ENCODE measurements at regions not wholly inside any gene's neighbourhood (a gene's known extent, or its start where the extent isn't known, plus 50 kb on each side); places are given as distances from the start of the nearest gene placed in this dataset.

- intact Hi-C loops (cut with micrococcal nuclease), result no loop called here
- DNase-seq (no peak), ATAC-seq (no peak)
- BruUV-seq (replicated peaks), result no TSS peak
- no peaks in the 10 kb centered on the region for H3K9me2 ChIP-seq (replicated peaks; ENCODE audit: low read length)
- H3K9me3 ChIP-seq (ENCODE audit: low read length), result no peaks in the 10 kb centered on the region
- H2AFZ ChIP-seq (ENCODE audit: low read length), result no peak overlapping the region
- no peak overlapping the region for H3K4me3 ChIP-seq (ENCODE audit: low read length)
- H4K20me1 ChIP-seq (ENCODE audit: low read length), result no peaks in the 10 kb centered on the region
- H3K4me2 ChIP-seq (ENCODE audit: low read length), result no peak overlapping the region
- no peaks in the 10 kb centered on the region for H3K27me3 ChIP-seq (ENCODE audit: low read length)
- no peak overlapping the region for H3K9ac ChIP-seq (ENCODE audit: low read length)
- ChIA-PET POLR2A (ENCODE audit: unreplicated experiment) (no interaction called here), CTCF (no interaction called here)
- H3K27ac ChIP-seq (ENCODE audit: low read length), result no peak overlapping the region
- H3K79me2 ChIP-seq (ENCODE audit: low read length), result no peaks in the 10 kb centered on the region
- TF ChIP-seq EZH2 (IDR thresholded peaks at IDR 0.05; ENCODE audit: low read length, unreplicated experiment) (no peak), CTCF (conservative IDR thresholded peaks at IDR 0.05; ENCODE audit: low read depth, low read length) (no peak), EZH2phosphoT487 (IDR thresholded peaks at IDR 0.05; ENCODE audit: borderline replicate concordance, low read length) (no peak)
- H3F3A ChIP-seq (ENCODE audit: low read length, unreplicated experiment), result no peaks in the 10 kb centered on the region
- H3K4me1 ChIP-seq (ENCODE audit: insufficient read depth, low read length), result no peaks in the 10 kb centered on the region
- no peaks in the 10 kb centered on the region for H3K36me3 ChIP-seq (ENCODE audit: low read depth, low read length)
Measured at GRCh38 chr18:51647942-51648341, 450.5 kb upstream of the MEX3C start.

GRCh38 chr18:51649796-51650195 lies 452.3 kb upstream of the MEX3C start:
- Histone ChIP-seq H3K79me2 (ENCODE audit: low read length) (no peaks in the 10 kb centered on the region), H2AFZ (ENCODE audit: low read length) (no peak overlapping the region), H3K27ac (ENCODE audit: low read length) (no peak overlapping the region), H3F3A (ENCODE audit: low read length, unreplicated experiment) (no peaks in the 10 kb centered on the region), H3K9me2 (replicated peaks; ENCODE audit: low read length) (no peaks in the 10 kb centered on the region), H3K9ac (ENCODE audit: low read length) (no peak overlapping the region), H3K9me3 (ENCODE audit: low read length) (no peaks in the 10 kb centered on the region), H4K20me1 (ENCODE audit: low read length) (no peaks in the 10 kb centered on the region), H3K4me3 (ENCODE audit: low read length) (no peak overlapping the region), H3K27me3 (ENCODE audit: low read length) (no peaks in the 10 kb centered on the region), H3K4me2 (ENCODE audit: low read length) (no peak overlapping the region), H3K4me1 (ENCODE audit: insufficient read depth, low read length) (no peaks in the 10 kb centered on the region), H3K36me3 (ENCODE audit: low read depth, low read length) (no peaks in the 10 kb centered on the region)
- TF ChIP-seq EZH2phosphoT487 (IDR thresholded peaks at IDR 0.05; ENCODE audit: borderline replicate concordance, low read length), result no peak
- no peak for TF ChIP-seq CTCF (conservative IDR thresholded peaks at IDR 0.05; ENCODE audit: low read depth, low read length)
- no peak for TF ChIP-seq EZH2 (IDR thresholded peaks at IDR 0.05; ENCODE audit: low read length, unreplicated experiment)
- ATAC-seq (no peak), DNase-seq (no peak)
- CTCF ChIA-PET, result no interaction called here
- no TSS peak for BruUV-seq (replicated peaks)
- POLR2A ChIA-PET (ENCODE audit: unreplicated experiment), result no interaction called here
- intact Hi-C loops (cut with micrococcal nuclease), result no loop called here

GRCh38 chr18:51651761-51652160 lies 454.3 kb upstream of the MEX3C start:
- intact Hi-C loops (cut with micrococcal nuclease), result no loop called here
- H3K36me3 ChIP-seq (ENCODE audit: low read depth, low read length), result no peaks in the 10 kb centered on the region
- no peaks in the 10 kb centered on the region for H4K20me1 ChIP-seq (ENCODE audit: low read length)
- ATAC-seq (no peak), DNase-seq (no peak)
- no peak overlapping the region for H3K4me2 ChIP-seq (ENCODE audit: low read length)
- no peaks in the 10 kb centered on the region for H3F3A ChIP-seq (ENCODE audit: low read length, unreplicated experiment)
- CTCF ChIA-PET, result no interaction called here
- H3K9me3 ChIP-seq (ENCODE audit: low read length), result no peaks in the 10 kb centered on the region
- H3K9me2 ChIP-seq (replicated peaks; ENCODE audit: low read length), result no peaks in the 10 kb centered on the region
- H3K9ac ChIP-seq (ENCODE audit: low read length), result no peak overlapping the region
- no peak overlapping the region for H2AFZ ChIP-seq (ENCODE audit: low read length)
- H3K4me1 ChIP-seq (ENCODE audit: insufficient read depth, low read length), result no peaks in the 10 kb centered on the region
- no peaks in the 10 kb centered on the region for H3K27me3 ChIP-seq (ENCODE audit: low read length)
- H3K27ac ChIP-seq (ENCODE audit: low read length), result no peak overlapping the region
- POLR2A ChIA-PET (ENCODE audit: unreplicated experiment), result no interaction called here
- no TSS peak for BruUV-seq (replicated peaks)
- TF ChIP-seq CTCF (conservative IDR thresholded peaks at IDR 0.05; ENCODE audit: low read depth, low read length), result no peak
- no peak for TF ChIP-seq EZH2phosphoT487 (IDR thresholded peaks at IDR 0.05; ENCODE audit: borderline replicate concordance, low read length)
- TF ChIP-seq EZH2 (IDR thresholded peaks at IDR 0.05; ENCODE audit: low read length, unreplicated experiment), result no peak
- H3K79me2 ChIP-seq (ENCODE audit: low read length), result no peaks in the 10 kb centered on the region
- no peak overlapping the region for H3K4me3 ChIP-seq (ENCODE audit: low read length)
